GM18868 (cell line): ENCODE measurements at regions not wholly inside any gene's neighbourhood (a gene's known extent, or its start where the extent isn't known, plus 50 kb on each side); places are given as distances from the start of the nearest gene placed in this dataset.

Source experiments
- ATAC-seq: cut with Tn5 transposase; IDR thresholded peaks from one replicate; pipeline ENCODE4 v1.9.1; 2021; ENCODE audit warnings: mild to moderate bottlenecking, moderate library complexity; ENCODE audit not compliant: unreplicated experiment

DNA sequence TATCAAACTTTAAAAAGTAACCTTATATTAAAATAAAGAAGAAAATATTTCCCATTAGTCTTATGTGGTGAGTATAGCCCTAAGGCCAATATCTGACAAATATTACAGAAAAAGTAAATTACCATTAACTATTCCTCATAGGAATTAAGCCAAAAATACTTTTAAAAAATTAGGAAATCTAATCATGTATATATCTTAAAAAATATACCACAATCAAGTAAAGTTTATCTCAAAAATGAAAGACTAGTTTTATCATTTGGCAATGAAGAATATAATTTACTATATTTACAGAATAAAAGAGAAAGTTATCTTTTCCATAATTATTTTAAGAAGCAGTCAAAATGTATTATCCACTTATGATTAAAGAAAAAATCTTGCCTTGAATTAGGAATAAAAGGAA, 458.8 kb upstream of the ZNF462 start:
- no peak for ATAC-seq

GRCh38 chr9:106405871-106406435, 457.0 kb upstream of the ZNF462 start:
- no peak for ATAC-seq

GRCh38 chr9:106414042-106414441, 448.9 kb upstream of the ZNF462 start:
- ATAC-seq, result no peak

GRCh38 chr9:106417685-106418084, 445.3 kb upstream of the ZNF462 start:
- peak; percentile 24 for ATAC-seq

GRCh38 chr9:106419829-106420228, 443.1 kb upstream of the ZNF462 start:
- no peak for ATAC-seq

DNA sequence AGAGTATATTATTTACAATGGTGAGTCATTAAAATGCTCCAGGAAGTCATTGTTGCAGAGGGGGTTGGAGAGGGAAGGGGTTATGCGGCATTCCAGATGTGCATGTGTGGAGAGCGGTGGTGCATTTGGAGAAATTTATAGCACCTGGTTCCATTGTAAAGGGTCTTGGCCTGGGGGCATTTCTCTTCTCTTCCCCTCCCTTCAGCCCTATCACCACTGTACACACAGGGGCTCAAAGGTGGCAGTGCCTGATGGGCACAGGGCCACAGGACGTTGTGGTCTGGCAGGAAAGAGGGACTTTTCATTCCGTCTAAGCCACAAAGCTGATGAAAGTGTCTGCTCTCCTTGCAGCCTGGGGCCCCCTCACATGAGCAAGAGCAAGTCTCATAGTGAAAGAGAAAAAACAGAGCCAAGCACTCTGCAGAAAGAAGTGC, 442.4 kb upstream of the ZNF462 start:
- peak; percentile 75 for ATAC-seq

DNA sequence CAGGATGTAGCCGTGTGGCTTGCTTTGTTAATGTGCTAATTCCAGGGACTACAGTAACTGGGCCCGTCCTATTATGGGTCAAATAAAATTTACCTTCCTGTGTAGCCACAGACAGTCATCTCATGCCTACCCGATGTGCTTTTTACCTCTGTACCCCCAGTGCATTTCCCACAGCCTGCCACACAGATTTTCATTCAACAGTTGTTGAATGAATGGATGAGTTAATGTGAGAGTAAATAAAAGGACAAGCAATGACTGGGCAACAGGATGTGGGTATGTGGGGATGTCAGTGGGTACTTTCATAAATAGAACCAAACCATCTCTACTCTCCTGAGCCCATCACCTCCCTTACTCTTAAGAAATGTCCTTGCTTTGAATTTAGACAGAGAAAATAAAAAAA, 441.2 kb upstream of the ZNF462 start:
- peak; percentile 57 for ATAC-seq

DNA sequence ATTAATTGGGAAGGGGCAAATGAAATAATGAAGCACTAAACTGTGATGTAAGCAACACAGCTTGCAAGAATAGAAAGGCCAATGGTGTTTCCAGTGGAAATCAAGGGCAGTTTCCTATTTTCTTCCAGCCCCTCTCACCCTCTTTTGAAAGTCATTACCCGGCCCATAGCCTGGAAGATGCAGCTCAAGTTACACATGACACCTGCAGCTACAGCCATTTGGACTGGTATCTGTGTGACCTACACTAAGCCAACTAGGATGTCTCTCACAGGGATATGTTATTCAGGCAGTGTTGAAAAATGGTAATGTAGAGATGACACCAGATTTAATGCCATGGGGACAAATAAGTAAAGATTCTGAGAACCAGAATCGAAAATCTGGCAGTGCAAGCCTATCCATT, 439.4 kb upstream of the ZNF462 start:
- ATAC-seq, result no peak

GRCh38 chr9:106432631-106433030, 430.3 kb upstream of the ZNF462 start:
- no peak for ATAC-seq

- no peak for ATAC-seq
Measured at GRCh38 chr9:106438928-106439327, 424.0 kb upstream of the ZNF462 start.

DNA sequence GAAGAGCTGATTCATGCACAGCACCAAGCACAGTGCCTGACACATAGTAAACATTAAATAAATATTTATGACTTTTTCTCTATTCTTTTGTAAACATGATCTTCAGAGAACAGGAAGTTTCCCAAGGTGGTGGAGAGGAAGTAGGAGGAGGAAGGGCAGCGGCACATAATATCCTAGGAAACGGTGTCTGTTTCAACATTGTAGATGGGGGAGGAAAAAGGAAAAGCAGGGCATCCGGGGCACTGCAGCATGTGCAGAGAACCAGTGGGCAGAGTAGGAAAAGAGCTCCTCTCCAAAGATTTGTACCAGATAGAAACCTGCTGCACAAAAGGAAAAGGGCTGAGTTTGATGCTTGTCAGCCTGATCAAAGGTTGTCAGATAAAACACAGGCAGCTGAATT, 421.7 kb upstream of the ZNF462 start:
- no peak for ATAC-seq

GRCh38 chr9:106443520-106443919, 419.4 kb upstream of the ZNF462 start:
- no peak for ATAC-seq

DNA sequence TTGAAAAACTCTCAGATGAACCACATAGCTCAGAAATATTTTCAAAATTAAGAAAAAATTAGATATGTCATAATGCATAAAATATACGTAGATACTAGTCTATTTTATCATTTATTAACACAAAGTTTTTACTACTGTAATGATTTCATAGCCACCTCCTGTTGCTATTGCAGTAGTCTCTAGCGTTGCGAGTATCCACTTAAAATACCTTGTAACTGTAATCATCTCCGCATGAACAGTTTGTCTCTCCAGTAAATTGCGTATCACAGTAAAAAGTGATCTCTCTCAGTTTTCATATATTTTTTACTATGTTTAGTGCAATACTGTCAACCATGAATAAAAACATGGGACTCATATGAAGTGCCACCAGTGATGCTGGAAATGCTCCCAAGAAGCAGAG, 417.9 kb upstream of the ZNF462 start:
- no peak for ATAC-seq

GRCh38 chr9:106449336-106449927, 413.5 kb upstream of the ZNF462 start:
- ATAC-seq, result peak; percentile 53

DNA sequence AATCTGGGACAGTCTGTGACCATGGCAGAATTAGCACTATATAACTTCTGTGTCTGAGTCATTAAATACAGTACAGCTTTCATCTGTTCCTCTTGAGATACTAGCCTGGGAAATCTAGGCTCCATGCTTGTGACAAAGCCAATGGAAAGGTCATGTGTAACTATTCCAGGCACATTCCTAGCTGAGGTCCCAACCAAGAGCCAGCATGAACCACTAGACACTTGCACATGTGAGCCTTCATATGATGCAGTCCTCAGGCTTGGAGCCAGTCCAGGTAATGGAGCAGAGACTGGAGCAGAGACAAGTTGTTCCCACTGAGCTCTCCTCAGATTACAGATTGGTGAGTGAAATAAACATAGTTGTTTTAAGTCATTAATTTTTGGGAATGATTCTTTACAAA, 412.4 kb upstream of the ZNF462 start:
- no peak for ATAC-seq

GRCh38 chr9:106451223-106451622, 411.7 kb upstream of the ZNF462 start:
- no peak for ATAC-seq

DNA sequence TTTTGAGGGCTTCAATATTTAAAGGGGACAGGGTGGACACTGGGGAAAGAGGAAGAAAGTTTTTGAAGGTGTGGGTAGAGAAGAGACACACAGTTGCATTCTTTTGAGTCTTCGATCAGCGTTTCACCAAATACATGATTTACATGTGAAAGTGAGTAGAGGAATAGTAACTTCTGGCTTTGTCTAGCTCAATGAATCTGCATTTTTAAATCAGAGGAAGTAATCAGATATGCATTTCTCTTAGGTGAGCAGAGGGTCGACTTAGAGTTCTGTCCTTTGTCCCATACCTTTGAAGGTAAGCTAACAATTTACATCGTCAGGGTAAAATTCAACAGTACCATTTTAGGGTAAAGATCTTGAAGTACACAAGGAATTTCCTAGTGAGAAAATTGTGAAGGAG, 406.4 kb upstream of the ZNF462 start:
- ATAC-seq, result no peak

GRCh38 chr9:106467113-106467864, 395.7 kb upstream of the ZNF462 start:
- ATAC-seq, result no peak

GRCh38 chr9:106467865-106468164, 395.2 kb upstream of the ZNF462 start:
- no peak for ATAC-seq

GRCh38 chr9:106468431-106468830, 394.5 kb upstream of the ZNF462 start:
- peak; percentile 94 for ATAC-seq

- ATAC-seq, result no peak
Measured at GRCh38 chr9:106478312-106478711, 384.7 kb upstream of the ZNF462 start.

GRCh38 chr9:106478727-106479126, 384.2 kb upstream of the ZNF462 start:
- peak; percentile 58 for ATAC-seq

DNA sequence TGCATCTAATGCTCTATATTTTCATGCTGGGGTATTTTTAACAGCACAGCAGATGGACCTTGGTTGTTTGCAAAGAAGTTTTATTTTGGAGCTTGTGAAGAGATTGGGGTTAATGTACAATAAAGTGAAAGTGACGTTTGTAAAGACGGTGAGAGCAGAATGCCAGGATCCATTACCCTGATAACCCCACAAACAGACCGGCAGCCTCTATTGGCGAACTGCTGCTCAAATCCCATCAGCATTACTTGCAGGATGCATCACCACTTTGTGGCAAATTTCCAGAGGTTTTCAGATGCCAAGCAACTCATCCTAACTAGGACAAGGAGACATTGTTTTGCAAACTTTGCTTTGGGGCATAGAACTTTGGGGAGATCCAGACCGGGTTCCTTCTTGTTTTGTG, 383.3 kb upstream of the ZNF462 start:
- ATAC-seq, result no peak
